HG03432 (cell line): ENCODE measurements at regions not wholly inside any gene's neighbourhood (a gene's known extent, or its start where the extent isn't known, plus 50 kb on each side); places are given as distances from the start of the nearest gene placed in this dataset.
A peak's percentile ranks its signal among the peaks of the same experiment; 100 is the strongest.

Experiments used
- ATAC-seq: cut with Tn5 transposase; IDR thresholded peaks from one replicate; pipeline ENCODE4 v1.9.1; 2021; ENCODE audit warnings: mild to moderate bottlenecking, moderate library complexity; ENCODE audit not compliant: unreplicated experiment

GRCh38 chr1:83773059-83773458, 225.9 kb downstream of the TTLL7 start:
- ATAC-seq: no peak

GRCh38 chr1:83770319-83770661, 228.6 kb downstream of the TTLL7 start:
- ATAC-seq: no peak

GRCh38 chr1:83769594-83770318, 229.2 kb downstream of the TTLL7 start:
- ATAC-seq: no peak

GRCh38 chr1:83769072-83769471, 229.9 kb downstream of the TTLL7 start:
- no peak for ATAC-seq

GRCh38 chr1:83766241-83766691, 232.7 kb downstream of the TTLL7 start:
- ATAC-seq: no peak

GRCh38 chr1:83765125-83765524, 233.8 kb downstream of the TTLL7 start:
- no peak for ATAC-seq

- ATAC-seq: no peak
Observed at GRCh38 chr1:83764209-83764608, 234.7 kb downstream of the TTLL7 start.

- no peak for ATAC-seq
Observed at GRCh38 chr1:83763361-83764095, 235.4 kb downstream of the TTLL7 start.

GRCh38 chr1:83762416-83762815, 236.5 kb downstream of the TTLL7 start:
- no peak for ATAC-seq

GRCh38 chr1:83762039-83762365, 236.9 kb downstream of the TTLL7 start:
- no peak for ATAC-seq

- peak; percentile 99 for ATAC-seq
Observed at GRCh38 chr1:83761167-83762038, 237.5 kb downstream of the TTLL7 start.

- peak; percentile 30 for ATAC-seq
Observed at GRCh38 chr1:83760226-83761021, 238.5 kb downstream of the TTLL7 start.

- no peak for ATAC-seq
Observed at GRCh38 chr1:83756984-83757717, 241.8 kb downstream of the TTLL7 start.

GRCh38 chr1:83751602-83752001, 247.3 kb downstream of the TTLL7 start:
- no peak for ATAC-seq

- ATAC-seq: no peak
Observed at GRCh38 chr1:83750201-83750600, 248.7 kb downstream of the TTLL7 start.

GRCh38 chr1:83747853-83748482, 251.0 kb downstream of the TTLL7 start:
- no peak for ATAC-seq

- peak; percentile 82 for ATAC-seq
Observed at GRCh38 chr1:83746234-83746633, 252.7 kb downstream of the TTLL7 start.

- ATAC-seq: no peak
Observed at GRCh38 chr1:83742446-83742845, 256.5 kb downstream of the TTLL7 start.

GRCh38 chr1:83741770-83742169, 257.2 kb downstream of the TTLL7 start:
- ATAC-seq: no peak

GRCh38 chr1:83741348-83741747, 257.6 kb downstream of the TTLL7 start:
- no peak for ATAC-seq
